GM12892 (cell line): ENCODE measurements at regions not wholly inside any gene's neighbourhood (a gene's known extent, or its start where the extent isn't known, plus 50 kb on each side); places are given as distances from the start of the nearest gene placed in this dataset.

Experiments
- DNase-seq: peaks from one replicate; pipeline ENCODE4 v3.0.0; 2011; ENCODE audit not compliant: insufficient read length
- FAIRE-seq: peaks from 2 replicates; lab custom pipeline; 2011; peaks lifted over from hg19 to GRCh38; lab: Jason Lieb, UNC
- POLR2A ChIP-seq: IDR thresholded peaks from 2 replicates; pipeline ENCODE4 v1.6.1; 2011; ENCODE audit warnings: low read depth, low read length, control low read depth
- POLR2AphosphoS5 ChIP-seq: IDR thresholded peaks from 2 replicates; pipeline ENCODE4 v1.6.1; 2011; ENCODE audit warnings: low read depth, low read length, control low read depth
- TAF1 ChIP-seq: IDR thresholded peaks from 2 replicates; pipeline ENCODE4 v1.6.1; 2011; ENCODE audit warnings: low read depth, mild to moderate bottlenecking, control low read depth, low read length, borderline replicate concordance

- TF ChIP-seq POLR2A = no peak
- TF ChIP-seq POLR2AphosphoS5 = no peak
- no peak for TF ChIP-seq TAF1
- no peak for FAIRE-seq
- no peak for DNase-seq
Observed at GRCh38 chr7:109125001-109125400, 555.3 kb downstream of the DNAJB9 start.

GRCh38 chr7:109126404-109127050 lies 556.9 kb downstream of the DNAJB9 start:
- no peak for DNase-seq
- FAIRE-seq = no peak
- TF ChIP-seq POLR2AphosphoS5 (no peak), POLR2A (no peak), TAF1 (no peak)

- DNase-seq = no peak
- TF ChIP-seq POLR2A = no peak
- no peak for TF ChIP-seq POLR2AphosphoS5
- TF ChIP-seq TAF1 = no peak
- no peak for FAIRE-seq
Observed at GRCh38 chr7:109127145-109127544, 557.5 kb downstream of the DNAJB9 start.

- DNase-seq = no peak
- FAIRE-seq = no peak
- TF ChIP-seq TAF1 = no peak
- TF ChIP-seq POLR2AphosphoS5 = no peak
- no peak for TF ChIP-seq POLR2A
Observed at GRCh38 chr7:109131141-109131540, 561.5 kb downstream of the DNAJB9 start.

- FAIRE-seq (no peak), DNase-seq (no peak)
- TF ChIP-seq TAF1 = no peak
- TF ChIP-seq POLR2A = no peak
- no peak for TF ChIP-seq POLR2AphosphoS5
Observed at GRCh38 chr7:109136893-109137292, 567.2 kb downstream of the DNAJB9 start.

GRCh38 chr7:109154748-109155147 lies 585.1 kb downstream of the DNAJB9 start:
- FAIRE-seq (no peak), DNase-seq (no peak)
- no peak for TF ChIP-seq POLR2AphosphoS5
- no peak for TF ChIP-seq POLR2A
- TF ChIP-seq TAF1 = no peak

GRCh38 chr7:109158246-109158645 lies 588.6 kb downstream of the DNAJB9 start:
- DNase-seq = no peak
- TF ChIP-seq POLR2AphosphoS5 (no peak), POLR2A (no peak), TAF1 (no peak)
- no peak for FAIRE-seq

GRCh38 chr7:109176661-109177060 lies 607.0 kb downstream of the DNAJB9 start:
- TF ChIP-seq POLR2AphosphoS5 (no peak), TAF1 (no peak), POLR2A (no peak)
- DNase-seq (no peak), FAIRE-seq (no peak)

GRCh38 chr7:109178342-109178741 lies 608.7 kb downstream of the DNAJB9 start:
- FAIRE-seq (no peak), DNase-seq (no peak)
- TF ChIP-seq POLR2A (no peak), TAF1 (no peak), POLR2AphosphoS5 (no peak)

GRCh38 chr7:109179601-109180000 lies 609.9 kb downstream of the DNAJB9 start:
- DNase-seq = no peak
- no peak for FAIRE-seq
- TF ChIP-seq POLR2AphosphoS5 = no peak
- TF ChIP-seq TAF1 = no peak
- TF ChIP-seq POLR2A = no peak

- no peak for DNase-seq
- no peak for TF ChIP-seq TAF1
- TF ChIP-seq POLR2A = no peak
- no peak for TF ChIP-seq POLR2AphosphoS5
- no peak for FAIRE-seq
Observed at GRCh38 chr7:109190766-109191398, 621.2 kb downstream of the DNAJB9 start.

- DNase-seq = no peak
- no peak for FAIRE-seq
- no peak for TF ChIP-seq POLR2A
- no peak for TF ChIP-seq TAF1
Observed at GRCh38 chr7:109206196-109206595, 636.5 kb downstream of the DNAJB9 start.

- FAIRE-seq (no peak), DNase-seq (no peak)
- no peak for TF ChIP-seq POLR2AphosphoS5
- no peak for TF ChIP-seq POLR2A
- TF ChIP-seq TAF1 = no peak
Observed at GRCh38 chr7:109213081-109213480, 643.4 kb downstream of the DNAJB9 start.
